Osteoblast (primary cell): ENCODE measurements at regions not wholly inside any gene's neighbourhood (a gene's known extent, or its start where the extent isn't known, plus 50 kb on each side); places are given as distances from the start of the nearest gene placed in this dataset.

Experiments used
- DNase-seq: peaks from one replicate; pipeline ENCODE4 v3.0.0; 2011; ENCODE audit warnings: low spot score, mixed read lengths; ENCODE audit not compliant: insufficient read length; ENCODE audit errors: missing footprints
- H2AFZ ChIP-seq: 2 replicates; pipeline ENCODE4 v1.6.0; 2011; ENCODE audit warnings: mild to moderate bottlenecking, low read length
- H3K27ac ChIP-seq: 2 replicates; pipeline ENCODE4 v1.5.1; 2011; ENCODE audit warnings: mild to moderate bottlenecking, low read depth, low read length, moderate library complexity
- H3K27me3 ChIP-seq: 2 replicates; pipeline ENCODE4 v1.6.0; 2012; ENCODE audit warnings: mild to moderate bottlenecking, control low read depth, inconsistent platforms, low read length, moderate library complexity; ENCODE audit not compliant: insufficient read depth
- H3K36me3 ChIP-seq: 2 replicates; pipeline ENCODE4 v1.5.1; 2011; ENCODE audit warnings: mild to moderate bottlenecking, low read length, control low read depth, moderate library complexity; ENCODE audit not compliant: insufficient read depth
- H3K4me1 ChIP-seq: 2 replicates; pipeline ENCODE4 v1.5.1; 2011; ENCODE audit warnings: mild to moderate bottlenecking, low read length, control low read depth, moderate library complexity; ENCODE audit not compliant: insufficient read depth
- H3K4me2 ChIP-seq: 2 replicates; pipeline ENCODE4 v1.6.0; 2011; ENCODE audit warnings: mild to moderate bottlenecking, low read length; ENCODE audit not compliant: insufficient read depth
- H3K4me3 ChIP-seq: fragments of 200-600 bp; sonication (generic); 3 replicates; pipeline ENCODE4 v1.5.1; 2012; ENCODE audit warnings: mild to moderate bottlenecking, low read length, inconsistent platforms; ENCODE audit not compliant: insufficient read depth
- H3K79me2 ChIP-seq: 2 replicates; pipeline ENCODE4 v1.6.0; 2012; ENCODE audit warnings: mild to moderate bottlenecking, low read length, control low read depth, inconsistent platforms; ENCODE audit not compliant: insufficient read depth
- H3K9me3 ChIP-seq: 2 replicates; pipeline ENCODE4 v1.5.1; 2011; ENCODE audit warnings: low read depth, low read length, control low read depth
- H4K20me1 ChIP-seq: 2 replicates; pipeline ENCODE4 v1.6.0; 2012; ENCODE audit warnings: mild to moderate bottlenecking, low read length, control low read depth; ENCODE audit not compliant: insufficient read depth
- CTCF ChIP-seq: IDR thresholded peaks from 2 replicates; pipeline ENCODE4 v1.5.1; 2011; ENCODE audit warnings: mild to moderate bottlenecking, low read depth, low read length, moderate library complexity; ENCODE audit errors: extremely low read depth

DNA sequence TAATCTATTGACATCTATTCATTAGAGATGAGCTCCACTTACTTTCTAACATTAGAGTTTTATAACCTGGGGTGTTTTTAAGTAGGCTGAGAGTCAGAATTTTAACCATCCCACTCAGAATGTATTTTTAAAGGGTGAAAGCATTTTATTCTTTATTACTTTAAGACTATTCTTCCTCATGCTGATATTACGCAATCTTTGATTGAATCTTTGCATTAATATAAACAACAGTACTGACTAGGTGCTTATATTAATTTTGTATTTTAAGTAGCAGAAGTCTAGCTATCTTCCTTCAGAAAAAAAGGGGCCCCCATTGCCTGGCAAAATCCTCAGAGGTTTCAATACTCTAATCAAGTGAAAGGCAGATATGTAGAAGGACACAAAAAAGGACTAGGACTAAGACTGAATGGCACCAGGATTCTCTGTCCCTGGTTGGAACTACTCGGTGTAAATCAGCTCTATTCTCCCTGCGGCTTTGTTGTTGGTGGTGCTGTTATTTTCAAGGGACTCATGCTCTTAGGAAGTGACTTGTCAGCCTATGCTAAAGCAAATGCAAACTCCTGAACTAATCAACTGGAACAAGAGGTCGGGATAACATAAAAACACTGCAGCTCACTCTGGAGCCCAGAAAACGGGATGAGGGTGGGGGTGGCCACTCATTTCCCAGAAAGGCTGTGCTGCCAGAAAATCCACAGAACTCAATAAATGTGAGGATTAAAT is 1324.4 kb downstream of the GRIK2 start:
- H3K27me3 ChIP-seq: no peaks in the 10 kb centered on the region
- no peaks in the 10 kb centered on the region for H3K79me2 ChIP-seq
- H2AFZ ChIP-seq: no peak overlapping the region
- no peak for DNase-seq
- no peak overlapping the region for H3K4me2 ChIP-seq
- no peaks in the 10 kb centered on the region for H3K9me3 ChIP-seq
- H3K27ac ChIP-seq: no peak overlapping the region
- H3K36me3 ChIP-seq: no peaks in the 10 kb centered on the region
- no peaks in the 10 kb centered on the region for H3K4me1 ChIP-seq
- H4K20me1 ChIP-seq: no peaks in the 10 kb centered on the region
- no peak overlapping the region for H3K4me3 ChIP-seq
- TF ChIP-seq CTCF: no peak

GRCh38 chr6:102717252-102717651 is 1323.7 kb downstream of the GRIK2 start:
- H3K9me3 ChIP-seq: no peaks in the 10 kb centered on the region
- no peaks in the 10 kb centered on the region for H3K4me1 ChIP-seq
- no peaks in the 10 kb centered on the region for H3K79me2 ChIP-seq
- no peaks in the 10 kb centered on the region for H3K27me3 ChIP-seq
- H4K20me1 ChIP-seq: no peaks in the 10 kb centered on the region
- no peak for TF ChIP-seq CTCF
- H3K4me3 ChIP-seq: no peak overlapping the region
- H2AFZ ChIP-seq: no peak overlapping the region
- no peak overlapping the region for H3K4me2 ChIP-seq
- DNase-seq: no peak
- H3K27ac ChIP-seq: no peak overlapping the region
- no peaks in the 10 kb centered on the region for H3K36me3 ChIP-seq

DNA sequence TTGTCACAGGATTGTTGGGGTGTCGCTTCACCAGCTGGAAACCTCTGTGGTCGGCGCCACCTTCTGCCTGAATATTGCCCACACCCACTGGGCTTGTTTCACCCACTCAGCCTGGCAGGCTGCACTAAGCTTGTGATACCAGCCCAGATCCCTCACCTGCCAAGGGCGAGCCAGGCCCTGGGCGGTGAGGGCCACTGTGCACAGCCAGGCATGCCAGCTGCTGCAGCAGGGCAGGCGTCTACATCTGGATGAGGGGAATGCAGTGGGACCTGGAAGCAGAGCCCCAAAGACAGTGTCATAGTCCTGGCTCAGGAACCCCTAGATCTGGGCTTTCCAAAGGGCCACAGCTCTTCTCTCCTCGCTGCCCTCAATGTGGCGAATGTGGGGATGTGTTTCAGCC is 1307.5 kb downstream of the GRIK2 start:
- no peaks in the 10 kb centered on the region for H3K27me3 ChIP-seq
- no peaks in the 10 kb centered on the region for H3K79me2 ChIP-seq
- H4K20me1 ChIP-seq: no peaks in the 10 kb centered on the region
- H3K9me3 ChIP-seq: no peaks in the 10 kb centered on the region
- no peak overlapping the region for H2AFZ ChIP-seq
- no peaks in the 10 kb centered on the region for H3K4me1 ChIP-seq
- peak; percentile 0 for DNase-seq
- H3K4me2 ChIP-seq: no peak overlapping the region
- no peak overlapping the region for H3K4me3 ChIP-seq
- TF ChIP-seq CTCF: no peak
- no peaks in the 10 kb centered on the region for H3K36me3 ChIP-seq
- no peak overlapping the region for H3K27ac ChIP-seq

- Histone ChIP-seq H3K27me3 (no peaks in the 10 kb centered on the region), H3K4me3 (no peak overlapping the region), H4K20me1 (no peaks in the 10 kb centered on the region), H3K27ac (no peak overlapping the region), H3K4me1 (no peaks in the 10 kb centered on the region), H3K9me3 (no peaks in the 10 kb centered on the region), H3K4me2 (no peak overlapping the region), H2AFZ (no peak overlapping the region), H3K36me3 (no peaks in the 10 kb centered on the region), H3K79me2 (no peaks in the 10 kb centered on the region)
- TF ChIP-seq CTCF: no peak
- DNase-seq: no peak
Measured at GRCh38 chr6:102686461-102686860, 1293.0 kb downstream of the GRIK2 start.
